Psoas muscle (tissue), 7 donors: ENCODE measurements at regions not wholly inside any gene's neighbourhood (a gene's known extent, or its start where the extent isn't known, plus 50 kb on each side); places are given as distances from the start of the nearest gene placed in this dataset.

Experiments used
- ATAC-seq, 4 donors: fragments of 200-7000 bp; cut with Tn5 transposase; one replicate each; pipeline ENCODE4 v1.9.1; 2020; ENCODE audit warnings: moderate library complexity in 3 of 4, mild to moderate bottlenecking in 2 of 4
- DNase-seq, 2 donors: peaks; one replicate each; pipeline ENCODE4 v3.0.0-alpha.2; 2020
- H3K27ac ChIP-seq: fragments of 200-600 bp; one replicate; pipeline ENCODE4 v1.8.0; 2022
- H3K27me3 ChIP-seq, 3 donors: fragments of 200-600 bp in 1 of 3; one replicate each; pipeline versions ENCODE4 v1.6.1 to v1.8.0; 2013 to 2022; ENCODE audit warnings: low read length in 2 of 3, mild to moderate bottlenecking in 2 of 3, moderate library complexity in 1 of 3; ENCODE audit not compliant: insufficient read depth in 3 of 3
- H3K36me3 ChIP-seq, 2 donors: fragments of 200-600 bp in 1 of 2; one replicate each; pipeline versions ENCODE4 v1.6.1 to v1.8.0; 2013 to 2022; ENCODE audit warnings: low read depth in 1 of 2, mild to moderate bottlenecking in 1 of 2, moderate library complexity in 1 of 2; ENCODE audit not compliant: insufficient read depth in 1 of 2
- H3K4me1 ChIP-seq: fragments of 200-600 bp; one replicate; pipeline ENCODE4 v1.8.0; 2022
- H3K4me3 ChIP-seq: fragments of 200-600 bp; one replicate; pipeline ENCODE4 v1.8.0; 2022; ENCODE audit warnings: mild to moderate bottlenecking
- H3K9me3 ChIP-seq: fragments of 200-600 bp; one replicate; pipeline ENCODE4 v1.8.0; 2022
- CTCF ChIP-seq: fragments of 200-600 bp; IDR thresholded peaks from one replicate; pipeline ENCODE4 v1.8.0; 2022; ENCODE audit warnings: antibody characterized with exemption
- WGBS, 3 donors: extraction: QIAGEN DNeasy Blood & Tissue Kit; methylation state at CpG; one replicate each; pipeline versions ENCODE4 v1.1.6 to v1.1.7; 2013; 5-methylcytosine and 5-hydroxymethylcytosine counted together
- intact Hi-C, 2 donors: fragments of 100-400 bp; cut with DNase I; formaldehyde crosslinking; loops; one replicate each; pipeline versions ENCODE4 v1.11.0 to v1.14.2; 2022
- donor health status: healthy with polysubstance abuse.
- donor health status: DM: no; HTN: no; CAD: no; lungs with moderate emphysema.
- donor health status: Bipolar disorder and iron deficiency.
- donor health status: healthy.
- donor health status: DM: yes; HTN: yes; CAD: no.
- donor health status: DM: no; HTN: no; CAD: no.
- donor health status: DM: yes; HTN: yes; CAD: no.

- Histone ChIP-seq H3K27ac (no peak overlapping the region), H3K9me3 (no peaks in the 10 kb centered on the region), H3K27me3 (no peaks in the 10 kb centered on the region), H3K4me1 (no peaks in the 10 kb centered on the region), H3K4me3 (no peak overlapping the region), H3K36me3 (no peaks in the 10 kb centered on the region)
- DNase-seq (no peak), ATAC-seq (no peak)
- intact Hi-C loops = no loop called here
- TF ChIP-seq CTCF = no peak
Measured at GRCh38 chr2:123463886-123464285, 561.2 kb upstream of the CNTNAP5 start.

GRCh38 chr2:123468071-123468470 is 557.0 kb upstream of the CNTNAP5 start:
- Histone ChIP-seq H3K36me3 (no peaks in the 10 kb centered on the region), H3K27me3 (no peaks in the 10 kb centered on the region), H3K27ac (no peak overlapping the region), H3K9me3 (no peaks in the 10 kb centered on the region), H3K4me1 (no peaks in the 10 kb centered on the region), H3K4me3 (no peak overlapping the region)
- no peak for TF ChIP-seq CTCF
- no peak for ATAC-seq
- intact Hi-C loops = no loop called here
- 0% methylated on average over 1 of the region's 1 CpG for WGBS, 3 donors
- DNase-seq = no peak

GRCh38 chr2:123481406-123481805 is 543.7 kb upstream of the CNTNAP5 start:
- no peak for TF ChIP-seq CTCF
- ATAC-seq (no peak), DNase-seq (no peak)
- Histone ChIP-seq H3K27me3 (no peaks in the 10 kb centered on the region), H3K36me3 (no peaks in the 10 kb centered on the region), H3K9me3 (no peaks in the 10 kb centered on the region), H3K4me1 (no peaks in the 10 kb centered on the region), H3K27ac (no peak overlapping the region), H3K4me3 (no peak overlapping the region)
- 68 to 79% (median 77%) methylated on average over 3 of the region's 3 CpGs for WGBS, 3 donors
- intact Hi-C loops = no loop called here

GRCh38 chr2:123485056-123485455 is 540.0 kb upstream of the CNTNAP5 start:
- Histone ChIP-seq H3K9me3 (no peaks in the 10 kb centered on the region), H3K27ac (no peak overlapping the region), H3K36me3 (no peaks in the 10 kb centered on the region), H3K4me3 (no peak overlapping the region), H3K4me1 (no peaks in the 10 kb centered on the region), H3K27me3 (no peaks in the 10 kb centered on the region)
- WGBS, 3 donors = 71 to 83% (median 82%) methylated on average over 1 of the region's 1 CpG
- intact Hi-C loops = no loop called here
- no peak for TF ChIP-seq CTCF
- ATAC-seq = no peak
- DNase-seq = no peak

GRCh38 chr2:123493687-123494086 is 531.4 kb upstream of the CNTNAP5 start:
- TF ChIP-seq CTCF = no peak
- no peaks in the 10 kb centered on the region for H3K36me3 ChIP-seq
- H3K27ac ChIP-seq = no peak overlapping the region
- H3K27me3 ChIP-seq = no peaks in the 10 kb centered on the region
- no peaks in the 10 kb centered on the region for H3K9me3 ChIP-seq
- intact Hi-C loops = no loop called here
- no peak overlapping the region for H3K4me3 ChIP-seq
- no peak for ATAC-seq
- DNase-seq = no peak
- H3K4me1 ChIP-seq = no peaks in the 10 kb centered on the region
- WGBS, 3 donors = 76 to 87% (median 83%) methylated on average over 1 of the region's 1 CpG
